WTC11 (cell line): ENCODE measurements at regions not wholly inside any gene's neighbourhood (a gene's known extent, or its start where the extent isn't known, plus 50 kb on each side); places are given as distances from the start of the nearest gene placed in this dataset.

Experiments
- CREB1 ChIP-seq: sonication (generic); formaldehyde crosslinking; IDR thresholded peaks from 2 replicates; pipeline ENCODE4 v1.8.0; 2023; ENCODE audit warnings: mild to moderate bottlenecking, missing genetic modification reagents
- CTCF ChIP-seq: fragments of 200-600 bp; IDR thresholded peaks from 2 replicates; pipeline ENCODE4 v1.8.0; 2022; ENCODE audit warnings: antibody characterized with exemption
- JUN ChIP-seq: sonication (generic); formaldehyde crosslinking; IDR thresholded peaks from 2 replicates; pipeline ENCODE4 v1.8.0; 2023; ENCODE audit warnings: mild to moderate bottlenecking, missing genetic modification reagents
- TCF7 ChIP-seq: sonication (generic); formaldehyde crosslinking; IDR thresholded peaks from 2 replicates; pipeline ENCODE4 v1.8.0; 2022; ENCODE audit warnings: mild to moderate bottlenecking, low read depth, missing genetic modification reagents, moderate library complexity
- ZBTB43 ChIP-seq: sonication (generic); formaldehyde crosslinking; IDR thresholded peaks from 2 replicates; pipeline ENCODE4 v1.8.1; 2023; ENCODE audit warnings: mild to moderate bottlenecking, missing genetic modification reagents
- ZNF232 ChIP-seq: sonication (generic); formaldehyde crosslinking; IDR thresholded peaks from 2 replicates; pipeline ENCODE4 v1.8.0; 2022; ENCODE audit warnings: mild to moderate bottlenecking, missing genetic modification reagents

- no peak for TF ChIP-seq CTCF
- no peak for TF ChIP-seq ZBTB43
- TF ChIP-seq TCF7: no peak
- no peak for TF ChIP-seq CREB1 (CRISPR knock-in tag)
- no peak for TF ChIP-seq JUN (CRISPR knock-in tag)
- no peak for TF ChIP-seq ZNF232
These were observed 420.9 kb downstream of the COL11A1 start for GRCh38 chr1:102687383-102687782.
